Lower lobe of right lung (tissue), 2 donors: ENCODE measurements at regions not wholly inside any gene's neighbourhood (a gene's known extent, or its start where the extent isn't known, plus 50 kb on each side); places are given as distances from the start of the nearest gene placed in this dataset.

Source experiments
- ATAC-seq, 2 donors: fragments of 200-7000 bp; cut with Tn5 transposase; one replicate each; pipeline ENCODE4 v1.9.1; 2020 to 2022; ENCODE audit warnings: mild to moderate bottlenecking in 2 of 2, moderate library complexity in 2 of 2
- DNase-seq: peaks from one replicate; pipeline ENCODE4 v3.0.0-alpha.2; 2020
- H3K27ac ChIP-seq: fragments of 200-600 bp; one replicate; pipeline ENCODE4 v1.8.0; 2022
- H3K27me3 ChIP-seq: fragments of 200-600 bp; one replicate; pipeline ENCODE4 v1.8.0; 2022; ENCODE audit warnings: low read depth
- H3K36me3 ChIP-seq: fragments of 200-600 bp; one replicate; pipeline ENCODE4 v1.8.0; 2022; ENCODE audit warnings: mild to moderate bottlenecking
- H3K4me1 ChIP-seq: fragments of 200-600 bp; one replicate; pipeline ENCODE4 v1.8.0; 2022
- H3K4me3 ChIP-seq: fragments of 200-600 bp; one replicate; pipeline ENCODE4 v1.8.0; 2022; ENCODE audit warnings: mild to moderate bottlenecking
- H3K9me3 ChIP-seq: fragments of 200-600 bp; one replicate; pipeline ENCODE4 v1.8.0; 2022
- CTCF ChIP-seq: fragments of 200-600 bp; IDR thresholded peaks from one replicate; pipeline ENCODE4 v1.8.0; 2022; ENCODE audit warnings: antibody characterized with exemption, mild to moderate bottlenecking
- intact Hi-C: fragments of 100-400 bp; cut with DNase I; formaldehyde crosslinking; loops from one replicate; pipeline ENCODE4 v1.11.0; 2022
- donor health status: DM: no; HTN: yes; CAD: no; lungs with severe emphysema.

DNA sequence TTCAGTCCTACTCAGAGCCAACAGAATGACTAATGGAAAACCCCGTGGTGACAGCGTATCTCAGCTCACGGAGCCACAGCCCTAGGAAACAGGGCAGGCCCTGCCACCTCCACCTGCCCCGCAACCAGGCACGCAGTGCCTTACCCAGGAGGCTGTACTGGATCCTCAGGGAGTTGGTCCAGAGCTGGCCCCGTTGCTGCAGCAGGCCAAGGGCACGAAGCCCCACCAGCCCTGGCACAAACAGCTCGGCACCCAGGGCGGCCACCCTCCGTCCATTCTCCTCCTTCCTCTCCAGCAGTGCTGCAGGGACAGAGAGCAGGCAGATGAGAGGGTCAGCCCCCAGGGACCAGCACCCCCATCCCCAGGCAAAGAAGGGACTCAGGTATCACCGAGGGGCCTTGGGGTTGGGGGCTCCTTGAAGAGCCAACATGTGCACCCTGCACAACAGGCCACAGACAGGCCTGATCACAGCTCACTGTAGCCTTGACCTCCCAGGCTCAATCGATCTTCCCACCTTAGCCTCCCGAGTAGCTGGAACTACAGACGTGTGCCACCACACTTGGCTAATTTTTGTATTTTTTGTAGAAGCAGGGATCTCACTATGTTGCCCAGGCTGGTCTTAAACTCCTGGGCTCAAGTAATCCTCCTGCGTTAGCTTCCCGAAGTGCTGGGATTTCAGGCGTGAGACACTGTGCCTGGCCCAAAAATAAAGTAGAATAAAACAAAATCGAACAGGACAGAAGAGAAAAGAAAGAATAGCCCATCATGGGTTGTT is 115.7 kb downstream of the RMI2 start:
- Histone ChIP-seq H3K27ac (no peak overlapping the region), H3K36me3 (no peaks in the 10 kb centered on the region), H3K9me3 (no peaks in the 10 kb centered on the region), H3K4me3 (no peak overlapping the region), H3K4me1 (no peaks in the 10 kb centered on the region), H3K27me3 (no peaks in the 10 kb centered on the region)
- ATAC-seq (no peak), DNase-seq (no peak)
- intact Hi-C loops: no loop called here
- TF ChIP-seq CTCF: no peak

GRCh38 chr16:11461595-11461990 is 116.3 kb downstream of the RMI2 start:
- no peaks in the 10 kb centered on the region for H3K27me3 ChIP-seq
- intact Hi-C loops: no loop called here
- DNase-seq: no peak
- no peak for TF ChIP-seq CTCF
- H3K27ac ChIP-seq: no peak overlapping the region
- no peaks in the 10 kb centered on the region for H3K36me3 ChIP-seq
- no peaks in the 10 kb centered on the region for H3K9me3 ChIP-seq
- H3K4me3 ChIP-seq: no peak overlapping the region
- H3K4me1 ChIP-seq: no peaks in the 10 kb centered on the region
- ATAC-seq: no peak

DNA sequence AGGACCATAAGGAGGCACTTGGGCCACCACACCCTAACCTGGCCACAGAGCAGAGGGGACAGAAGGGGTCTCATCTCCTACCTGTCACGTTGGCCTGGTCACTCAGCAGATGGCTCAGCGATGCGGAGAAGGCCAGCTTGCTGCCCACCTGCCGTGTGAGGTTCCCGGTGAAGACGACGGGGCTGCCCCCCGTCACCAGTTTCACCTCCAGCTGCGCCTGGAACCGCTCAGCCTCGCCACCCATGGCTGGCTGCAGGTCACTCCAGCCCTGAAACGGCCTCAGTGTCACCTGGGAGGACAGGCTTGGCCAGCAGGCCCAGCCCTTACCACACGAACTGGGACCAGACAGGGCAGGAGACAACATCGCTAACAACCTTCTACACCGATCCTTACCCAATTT is 116.8 kb downstream of the RMI2 start:
- DNase-seq: no peak
- no peak for TF ChIP-seq CTCF
- no peak overlapping the region for H3K27ac ChIP-seq

GRCh38 chr16:11462861-11463260 is 117.6 kb downstream of the RMI2 start:
- H3K27ac ChIP-seq: no peak overlapping the region
- no peaks in the 10 kb centered on the region for H3K36me3 ChIP-seq
- H3K27me3 ChIP-seq: no peaks in the 10 kb centered on the region
- intact Hi-C loops: no loop called here
- H3K9me3 ChIP-seq: no peaks in the 10 kb centered on the region
- DNase-seq (no peak), ATAC-seq (no peak)
- no peaks in the 10 kb centered on the region for H3K4me1 ChIP-seq
- H3K4me3 ChIP-seq: no peak overlapping the region
- TF ChIP-seq CTCF: no peak

More for the DNA sequence above, 116.8 kb downstream of the RMI2 start:
- H3K4me3 ChIP-seq: no peak overlapping the region
- no peaks in the 10 kb centered on the region for H3K36me3 ChIP-seq
- intact Hi-C loops: no loop called here
- no peaks in the 10 kb centered on the region for H3K27me3 ChIP-seq
- no peaks in the 10 kb centered on the region for H3K9me3 ChIP-seq
- ATAC-seq: no peak
- no peaks in the 10 kb centered on the region for H3K4me1 ChIP-seq

DNA sequence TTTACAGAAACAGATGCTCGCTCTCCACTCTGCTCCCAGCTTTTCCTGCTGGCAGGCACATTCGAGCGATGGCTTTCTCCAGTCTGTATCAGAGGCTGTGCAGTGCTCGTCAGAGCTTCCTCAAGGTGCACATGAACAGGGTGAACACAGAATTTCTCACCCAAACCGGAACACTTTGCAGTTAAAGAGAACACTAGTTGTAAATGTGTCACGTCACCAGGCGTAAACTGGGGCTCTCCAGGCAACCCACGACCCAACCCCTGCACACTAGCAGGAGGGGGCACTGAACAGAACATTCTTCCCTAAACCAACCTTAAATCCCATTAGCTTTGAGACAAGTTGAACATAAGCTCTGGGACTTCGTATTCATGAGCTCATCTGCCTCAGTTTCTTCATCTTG is 119.0 kb downstream of the RMI2 start:
- no peak overlapping the region for H3K27ac ChIP-seq
- intact Hi-C loops: no loop called here
- TF ChIP-seq CTCF: no peak

More for the DNA sequence above, 119.0 kb downstream of the RMI2 start:
- no peak for DNase-seq
- Histone ChIP-seq H3K9me3 (no peaks in the 10 kb centered on the region), H3K27me3 (no peaks in the 10 kb centered on the region), H3K4me1 (no peaks in the 10 kb centered on the region), H3K36me3 (no peaks in the 10 kb centered on the region), H3K4me3 (no peak overlapping the region)
- no peak for ATAC-seq
